Panc1 (cell line): ENCODE measurements at regions not wholly inside any gene's neighbourhood (a gene's known extent, or its start where the extent isn't known, plus 50 kb on each side); places are given as distances from the start of the nearest gene placed in this dataset.

Source experiments
- ATAC-seq: fragments of 200-7000 bp; cut with Tn5 transposase; 2 replicates; pipeline ENCODE4 v1.9.1; 2020; ENCODE audit warnings: mild to moderate bottlenecking, moderate library complexity
- BruUV-seq: library from RNA; stranded (reverse); fragments of 400-500 nt; replicated peaks from 2 replicates; lab custom pipeline; 2021; lab: Mats Ljungman, UMichigan
- CTCF ChIA-PET: fragments of 300-600 bp; sonication (Branson Sonifier 250); formaldehyde crosslinking; loops from one replicate; lab custom pipeline; 2022; ENCODE audit warnings: antibody characterized with exemption; lab: Charles Lee
- POLR2A ChIA-PET: fragments of 300-600 bp; sonication (Branson Sonifier 250); formaldehyde crosslinking; loops from one replicate; lab custom pipeline; 2022; ENCODE audit warnings: antibody characterized with exemption; lab: Charles Lee
- DNase-seq: peaks from one replicate; pipeline ENCODE4 v3.0.0-alpha.2; 2010; ENCODE audit warnings: low read depth, low spot score
- H3K27ac ChIP-seq: 2 replicates; pipeline ENCODE4 v1.5.1; 2011; ENCODE audit warnings: mild to moderate bottlenecking, low read length, inconsistent platforms
- H3K27me3 ChIP-seq: fragments of 200-500 bp; sonication (Bioruptor generic); 2 replicates; pipeline ENCODE4 v1.6.0; 2014; ENCODE audit warnings: low read length, inconsistent platforms; ENCODE audit not compliant: control insufficient read depth, insufficient read depth
- H3K36me3 ChIP-seq: fragments of 200-500 bp; sonication (Bioruptor generic); 2 replicates; pipeline ENCODE4 v1.5.1; 2014; ENCODE audit warnings: inconsistent platforms, mild to moderate bottlenecking, low read length, moderate library complexity; ENCODE audit not compliant: control insufficient read depth, insufficient read depth
- H3K4me1 ChIP-seq: 2 replicates; pipeline ENCODE4 v1.5.1; 2011; ENCODE audit warnings: inconsistent platforms, mild to moderate bottlenecking, low read length, moderate library complexity; ENCODE audit not compliant: control insufficient read depth, insufficient read depth
- H3K4me3 ChIP-seq, 2 experiments: 2 replicates each; pipeline ENCODE4 v1.5.1; 2011 to 2012; ENCODE audit warnings: low read depth in 2 of 2, low read length in 2 of 2, mild to moderate bottlenecking in 2 of 2, inconsistent platforms in 1 of 2, moderate library complexity in 1 of 2
- H3K9me3 ChIP-seq: fragments of 200-500 bp; sonication (Bioruptor generic); 2 replicates; pipeline ENCODE4 v1.5.1; 2014; ENCODE audit warnings: low read depth, mild to moderate bottlenecking, inconsistent platforms, low read length, moderate library complexity; ENCODE audit not compliant: control insufficient read depth, insufficient read depth
- POLR2AphosphoS5 ChIP-seq: IDR thresholded peaks from 2 replicates; pipeline ENCODE4 v1.6.1; 2012; ENCODE audit warnings: mild to moderate bottlenecking, low read depth, low read length, moderate library complexity
- SIN3A ChIP-seq: IDR thresholded peaks from 2 replicates; pipeline ENCODE4 v1.6.1; 2012; ENCODE audit warnings: low read depth, mild to moderate bottlenecking, low read length, moderate library complexity, borderline replicate concordance; ENCODE audit not compliant: insufficient read depth
- TCF7L2 ChIP-seq: IDR thresholded peaks from 2 replicates; pipeline ENCODE4 v1.6.1; 2011; ENCODE audit warnings: mild to moderate bottlenecking, low read depth, low read length, inconsistent platforms
- in situ Hi-C: cut with HindIII; loops from 2 replicates; pipeline ENCODE4 v1.10.0; 2016; ENCODE audit warnings: low sequenced_read_pairs, low pct_unique_long_range_greater_than_20kb
- intact Hi-C: fragments of 100-400 bp; cut with micrococcal nuclease; formaldehyde crosslinking; loops from one replicate; pipeline ENCODE4 v1.10.0; 2022; ENCODE audit not compliant: unreplicated experiment
- TF ChIP-seq, protein P1 (sequence below), 2 experiments: IDR thresholded peaks; 2 replicates each; pipeline ENCODE4 v1.6.1; 2011 to 2012; ENCODE audit warnings: low read depth in 2 of 2, control low read depth in 1 of 2, low read length in 1 of 2, mild to moderate bottlenecking in 1 of 2, moderate library complexity in 1 of 2; ENCODE audit not compliant: insufficient read depth in 1 of 2
- TF ChIP-seq, protein P2 (sequence below): fragments of 450-650 bp; IDR thresholded peaks from 2 replicates; pipeline ENCODE4 v1.5.1; 2017; ENCODE audit warnings: mild to moderate bottlenecking

GRCh38 chrX:66882101-66882500 lies 243.2 kb upstream of the EDA2R start:
- BruUV-seq, result no TSS peak
- ATAC-seq, result no peak
- Histone ChIP-seq H3K27ac (no peak overlapping the region), H3K27me3 (no peaks in the 10 kb centered on the region), H3K36me3 (no peaks in the 10 kb centered on the region), H3K4me3 (no peak overlapping the region), H3K9me3 (no peaks in the 10 kb centered on the region), H3K4me1 (no peaks in the 10 kb centered on the region)
- ChIA-PET POLR2A (no interaction called here), CTCF (no interaction called here)
- intact Hi-C loops (no loop called here), in situ Hi-C loops (no loop called here)
- DNase-seq, result no peak
- TF ChIP-seq SIN3A (no peak), POLR2AphosphoS5 (no peak), TCF7L2 (no peak)
- TF ChIP-seq, protein P1, sequence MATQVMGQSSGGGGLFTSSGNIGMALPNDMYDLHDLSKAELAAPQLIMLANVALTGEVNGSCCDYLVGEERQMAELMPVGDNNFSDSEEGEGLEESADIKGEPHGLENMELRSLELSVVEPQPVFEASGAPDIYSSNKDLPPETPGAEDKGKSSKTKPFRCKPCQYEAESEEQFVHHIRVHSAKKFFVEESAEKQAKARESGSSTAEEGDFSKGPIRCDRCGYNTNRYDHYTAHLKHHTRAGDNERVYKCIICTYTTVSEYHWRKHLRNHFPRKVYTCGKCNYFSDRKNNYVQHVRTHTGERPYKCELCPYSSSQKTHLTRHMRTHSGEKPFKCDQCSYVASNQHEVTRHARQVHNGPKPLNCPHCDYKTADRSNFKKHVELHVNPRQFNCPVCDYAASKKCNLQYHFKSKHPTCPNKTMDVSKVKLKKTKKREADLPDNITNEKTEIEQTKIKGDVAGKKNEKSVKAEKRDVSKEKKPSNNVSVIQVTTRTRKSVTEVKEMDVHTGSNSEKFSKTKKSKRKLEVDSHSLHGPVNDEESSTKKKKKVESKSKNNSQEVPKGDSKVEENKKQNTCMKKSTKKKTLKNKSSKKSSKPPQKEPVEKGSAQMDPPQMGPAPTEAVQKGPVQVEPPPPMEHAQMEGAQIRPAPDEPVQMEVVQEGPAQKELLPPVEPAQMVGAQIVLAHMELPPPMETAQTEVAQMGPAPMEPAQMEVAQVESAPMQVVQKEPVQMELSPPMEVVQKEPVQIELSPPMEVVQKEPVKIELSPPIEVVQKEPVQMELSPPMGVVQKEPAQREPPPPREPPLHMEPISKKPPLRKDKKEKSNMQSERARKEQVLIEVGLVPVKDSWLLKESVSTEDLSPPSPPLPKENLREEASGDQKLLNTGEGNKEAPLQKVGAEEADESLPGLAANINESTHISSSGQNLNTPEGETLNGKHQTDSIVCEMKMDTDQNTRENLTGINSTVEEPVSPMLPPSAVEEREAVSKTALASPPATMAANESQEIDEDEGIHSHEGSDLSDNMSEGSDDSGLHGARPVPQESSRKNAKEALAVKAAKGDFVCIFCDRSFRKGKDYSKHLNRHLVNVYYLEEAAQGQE (IDR thresholded peaks at IDR 0.05; ENCODE audit: insufficient read depth in 1 of 2, low read depth in 2 of 2, low read length in 1 of 2), result no peak
- TF ChIP-seq, protein P2, sequence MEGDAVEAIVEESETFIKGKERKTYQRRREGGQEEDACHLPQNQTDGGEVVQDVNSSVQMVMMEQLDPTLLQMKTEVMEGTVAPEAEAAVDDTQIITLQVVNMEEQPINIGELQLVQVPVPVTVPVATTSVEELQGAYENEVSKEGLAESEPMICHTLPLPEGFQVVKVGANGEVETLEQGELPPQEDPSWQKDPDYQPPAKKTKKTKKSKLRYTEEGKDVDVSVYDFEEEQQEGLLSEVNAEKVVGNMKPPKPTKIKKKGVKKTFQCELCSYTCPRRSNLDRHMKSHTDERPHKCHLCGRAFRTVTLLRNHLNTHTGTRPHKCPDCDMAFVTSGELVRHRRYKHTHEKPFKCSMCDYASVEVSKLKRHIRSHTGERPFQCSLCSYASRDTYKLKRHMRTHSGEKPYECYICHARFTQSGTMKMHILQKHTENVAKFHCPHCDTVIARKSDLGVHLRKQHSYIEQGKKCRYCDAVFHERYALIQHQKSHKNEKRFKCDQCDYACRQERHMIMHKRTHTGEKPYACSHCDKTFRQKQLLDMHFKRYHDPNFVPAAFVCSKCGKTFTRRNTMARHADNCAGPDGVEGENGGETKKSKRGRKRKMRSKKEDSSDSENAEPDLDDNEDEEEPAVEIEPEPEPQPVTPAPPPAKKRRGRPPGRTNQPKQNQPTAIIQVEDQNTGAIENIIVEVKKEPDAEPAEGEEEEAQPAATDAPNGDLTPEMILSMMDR, result no peak

DNA sequence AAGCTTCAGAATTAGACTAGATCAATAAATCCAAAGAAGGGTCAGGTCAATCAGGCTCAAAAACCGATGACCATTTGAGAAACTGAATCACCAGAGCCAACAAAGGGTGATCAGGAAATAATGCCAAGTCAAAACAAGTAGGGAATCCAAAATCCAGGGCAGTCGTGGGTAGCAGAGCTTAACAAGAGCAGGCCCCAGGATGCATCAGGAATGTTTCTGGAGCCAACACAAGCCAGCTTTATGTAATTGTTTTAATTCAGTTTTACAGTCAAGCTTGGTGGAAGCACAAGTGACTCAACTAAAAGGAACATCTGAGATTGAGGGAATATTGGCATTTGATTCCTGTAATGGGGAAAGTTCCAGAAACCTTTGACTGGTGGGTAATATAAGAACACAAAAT lies 237.9 kb upstream of the EDA2R start:
- ChIA-PET CTCF (no interaction called here), POLR2A (no interaction called here)
- no TSS peak for BruUV-seq
- intact Hi-C loops, result no loop called here
- Histone ChIP-seq H3K36me3 (no peaks in the 10 kb centered on the region), H3K4me3 (no peak overlapping the region), H3K9me3 (no peaks in the 10 kb centered on the region), H3K4me1 (no peaks in the 10 kb centered on the region), H3K27ac (no peak overlapping the region), H3K27me3 (no peaks in the 10 kb centered on the region)
- DNase-seq (no peak), ATAC-seq (no peak)
- in situ Hi-C loops, result no loop called here
- TF ChIP-seq, protein P1 (IDR thresholded peaks at IDR 0.05; ENCODE audit: insufficient read depth in 1 of 2, low read depth in 2 of 2, low read length in 1 of 2), result no peak
- TF ChIP-seq, protein P2, result no peak
- TF ChIP-seq TCF7L2 (no peak), SIN3A (no peak), POLR2AphosphoS5 (no peak)
